Tibial artery (tissue), 4 donors: ENCODE measurements at regions not wholly inside any gene's neighbourhood (a gene's known extent, or its start where the extent isn't known, plus 50 kb on each side); places are given as distances from the start of the nearest gene placed in this dataset.

ENCODE experiments used
- DNase-seq, 2 donors: peaks; one replicate each; pipeline ENCODE4 v3.0.0-alpha.2; 2019
- H3K27ac ChIP-seq, 2 donors: fragments of 200-600 bp; sonication (generic) in 1 of 2; 1 replicate in 1 of 2; 2 replicates in 1 of 2; pipeline ENCODE4 v1.5.1; 2018 to 2019; ENCODE audit warnings: mild to moderate bottlenecking in 1 of 2
- H3K27me3 ChIP-seq, 2 donors: fragments of 200-600 bp; sonication (generic) in 1 of 2; one replicate each; pipeline versions ENCODE4 v1.5.1 to v1.6.0; 2016 to 2019
- H3K36me3 ChIP-seq, 3 donors: fragments of 200-600 bp; sonication (generic) in 2 of 3; one replicate each; pipeline ENCODE4 v1.5.1; 2016 to 2019; ENCODE audit warnings: mild to moderate bottlenecking in 2 of 3
- H3K4me1 ChIP-seq, 4 donors: fragments of 200-600 bp; sonication (generic) in 2 of 4; 1 replicate in 3 of 4; 2 replicates in 1 of 4; pipeline ENCODE4 v1.5.1; 2016 to 2019
- H3K4me3 ChIP-seq, 2 donors: fragments of 200-600 bp; sonication (generic) in 1 of 2; 1 replicate in 1 of 2; 2 replicates in 1 of 2; pipeline ENCODE4 v1.5.1; 2018 to 2019; ENCODE audit warnings: mild to moderate bottlenecking in 2 of 2
- H3K9me3 ChIP-seq, 3 donors: fragments of 200-600 bp; sonication (generic) in 1 of 3; one replicate each; pipeline ENCODE4 v1.5.1; 2016 to 2019
- CTCF ChIP-seq, 2 experiments: fragments of 200-600 bp in 1 of 2; fragments of 450-650 bp in 1 of 2; IDR thresholded peaks; one replicate each; pipeline ENCODE4 v1.5.1; 2017 to 2019; ENCODE audit warnings: antibody characterized with exemption in 2 of 2, mild to moderate bottlenecking in 1 of 2, moderate library complexity in 1 of 2
- intact Hi-C: fragments of 100-400 bp; cut with DNase I; formaldehyde crosslinking; loops from one replicate; pipeline ENCODE4 v1.15.0; 2023; ENCODE audit warnings: low total_unique reads

DNA sequence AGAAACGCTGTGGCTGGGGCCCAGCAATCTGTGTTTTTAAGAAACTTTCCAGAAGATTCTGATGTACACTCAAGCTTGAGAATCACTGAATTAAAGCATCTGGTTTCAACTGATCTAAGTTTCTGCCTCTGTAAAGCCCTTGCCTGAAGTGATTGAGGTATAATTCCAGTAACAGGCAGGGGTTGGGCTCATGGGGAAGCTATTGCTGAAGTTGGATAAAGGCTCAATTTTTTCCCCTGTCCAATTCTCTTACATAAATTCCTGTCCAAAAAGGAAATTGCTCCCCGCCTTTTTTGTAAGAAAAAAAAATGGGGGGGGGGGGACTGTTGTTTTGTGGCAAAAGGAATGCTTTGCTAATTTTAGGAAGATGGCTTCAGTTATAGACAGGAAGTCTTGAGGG, 337.4 kb downstream of the NUAK1 start:
- H3K9me3 ChIP-seq: no peaks in the 10 kb centered on the region
- H3K36me3 ChIP-seq: no peaks in the 10 kb centered on the region
- H3K4me1 ChIP-seq: peaks cover 0 to 12% (median 0%) of the 10 kb centered on the region in 4 donors
- intact Hi-C loops: no loop called here
- H3K4me3 ChIP-seq: no peak overlapping the region
- H3K27ac ChIP-seq: no peak overlapping the region
- no peaks in the 10 kb centered on the region for H3K27me3 ChIP-seq
- no peak for TF ChIP-seq CTCF (IDR thresholded peaks at IDR 0.05)
- DNase-seq: no peak

- intact Hi-C loops: no loop called here
- H3K27ac ChIP-seq: no peak overlapping the region
- no peak overlapping the region for H3K4me3 ChIP-seq
- H3K9me3 ChIP-seq: no peaks in the 10 kb centered on the region
- TF ChIP-seq CTCF (IDR thresholded peaks at IDR 0.05): no peak
- H3K36me3 ChIP-seq: no peaks in the 10 kb centered on the region
- DNase-seq: no peak
- H3K27me3 ChIP-seq: no peaks in the 10 kb centered on the region
- H3K4me1 ChIP-seq: peaks cover 0 to 10% (median 0%) of the 10 kb centered on the region in 4 donors
Observed at GRCh38 chr12:105803292-105803691, 335.5 kb downstream of the NUAK1 start.

GRCh38 chr12:105804591-105805265, 334.0 kb downstream of the NUAK1 start:
- Histone ChIP-seq H3K4me3 (no peak overlapping the region), H3K9me3 (no peaks in the 10 kb centered on the region), H3K4me1 (peaks cover 0 to 10% (median under 1%) of the 10 kb centered on the region in 4 donors), H3K27ac (no peak overlapping the region), H3K36me3 (no peaks in the 10 kb centered on the region), H3K27me3 (no peaks in the 10 kb centered on the region)
- intact Hi-C loops: no loop called here
- DNase-seq: no peak
- TF ChIP-seq CTCF (IDR thresholded peaks at IDR 0.05): no peak

DNA sequence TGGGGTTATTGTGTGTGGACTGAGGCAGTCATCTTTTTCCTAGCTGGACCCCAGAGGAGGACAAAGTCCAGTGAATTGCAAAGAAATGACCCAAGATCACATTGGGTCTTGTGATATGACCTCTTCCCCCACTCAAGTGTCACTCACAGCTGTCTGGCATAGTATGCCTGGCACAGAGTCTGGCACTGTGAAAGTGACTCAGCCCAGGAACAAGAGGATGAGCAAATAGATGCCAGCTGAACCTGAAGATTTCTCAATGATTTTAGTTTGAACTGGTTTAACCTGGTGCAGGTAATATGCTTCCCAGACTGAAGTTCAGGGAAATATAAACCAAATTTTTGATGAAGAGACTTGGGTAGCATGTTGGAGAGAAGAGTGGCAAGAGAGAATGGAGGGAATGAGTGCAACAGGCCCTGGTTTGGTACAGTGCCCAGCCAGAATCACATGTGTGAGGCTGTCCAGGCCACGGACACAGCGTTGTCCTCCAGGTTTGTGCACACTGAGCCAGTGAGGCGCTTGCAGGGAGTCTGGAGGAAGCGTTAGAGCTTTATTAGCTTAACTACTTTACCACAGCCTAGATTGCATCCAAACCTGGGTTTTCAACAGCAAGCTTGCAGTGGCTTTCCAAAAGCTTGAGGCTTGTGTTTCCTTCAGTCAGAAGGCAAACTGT, 332.9 kb downstream of the NUAK1 start:
- no peaks in the 10 kb centered on the region for H3K27me3 ChIP-seq
- no peak for DNase-seq
- H3K36me3 ChIP-seq: no peaks in the 10 kb centered on the region
- intact Hi-C loops: no loop called here
- H3K4me1 ChIP-seq: peaks cover 0 to 19% (median 2%) of the 10 kb centered on the region in 4 donors
- H3K27ac ChIP-seq: no peak overlapping the region
- H3K4me3 ChIP-seq: no peak overlapping the region
- no peak for TF ChIP-seq CTCF (IDR thresholded peaks at IDR 0.05)
- no peaks in the 10 kb centered on the region for H3K9me3 ChIP-seq

DNA sequence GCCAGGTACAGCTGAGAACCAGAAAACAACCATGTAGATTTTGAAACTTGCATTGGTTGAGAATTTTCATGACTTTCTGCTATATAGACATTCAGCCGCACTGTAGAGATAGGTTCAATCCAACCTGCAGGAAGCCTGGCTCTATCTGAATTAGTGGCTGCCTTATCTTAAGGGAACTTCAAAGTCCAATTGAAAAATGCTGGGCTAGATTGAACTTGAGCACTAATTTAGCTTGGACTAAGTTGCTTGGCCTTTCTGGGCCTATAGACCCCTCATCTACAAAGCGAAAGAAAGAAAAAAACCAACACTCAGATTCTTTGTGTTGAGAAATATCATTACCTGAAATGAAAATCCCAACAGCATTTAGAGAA, 332.4 kb downstream of the NUAK1 start:
- DNase-seq: no peak
- no peaks in the 10 kb centered on the region for H3K36me3 ChIP-seq
- no peak for TF ChIP-seq CTCF (IDR thresholded peaks at IDR 0.05)
- H3K27ac ChIP-seq: no peak overlapping the region
- H3K27me3 ChIP-seq: no peaks in the 10 kb centered on the region
- intact Hi-C loops: no loop called here
- peaks cover 0 to 15% (median 2%) of the 10 kb centered on the region in 4 donors for H3K4me1 ChIP-seq
- no peaks in the 10 kb centered on the region for H3K9me3 ChIP-seq
- no peak overlapping the region for H3K4me3 ChIP-seq
